HL-60 (cell line): ENCODE measurements at regions not wholly inside any gene's neighbourhood (a gene's known extent, or its start where the extent isn't known, plus 50 kb on each side); places are given as distances from the start of the nearest gene placed in this dataset.

Source experiments
- DNase-seq, 2 experiments: peaks; one replicate each; pipeline ENCODE4 v3.0.0-alpha.2; 2010 to 2020; ENCODE audit warnings: low read depth in 1 of 2, low spot score in 1 of 2
- H3K27ac ChIP-seq: fragments of 250-450 bp; sonication (Bioruptor Pico); replicated peaks from 2 replicates; pipeline ENCODE4 v1.5.1; 2020; ENCODE audit warnings: mild to moderate bottlenecking, moderate library complexity
- H3K27me3 ChIP-seq: fragments of 250-450 bp; sonication (Bioruptor Pico); 2 replicates; pipeline ENCODE4 v1.5.1; 2021; ENCODE audit warnings: mild to moderate bottlenecking, moderate library complexity; ENCODE audit not compliant: insufficient read depth, poor library complexity, severe bottlenecking
- H3K4me3 ChIP-seq: replicated peaks from 2 replicates; pipeline ENCODE4 v1.5.1; 2011; ENCODE audit warnings: mild to moderate bottlenecking, control low read depth, low read length; ENCODE audit not compliant: insufficient read depth
- CTCF ChIP-seq: IDR thresholded peaks from one replicate; pipeline ENCODE4 v1.5.1; 2011; ENCODE audit warnings: low read length, control low read depth, inconsistent platforms; ENCODE audit not compliant: insufficient read depth
- GABPA ChIP-seq: IDR thresholded peaks from 2 replicates; pipeline ENCODE4 v1.6.1; 2012; ENCODE audit warnings: low read depth
- POLR2AphosphoS5 ChIP-seq: IDR thresholded peaks from 2 replicates; pipeline ENCODE4 v1.6.1; 2012; ENCODE audit warnings: low read depth
- REST ChIP-seq: IDR thresholded peaks from 2 replicates; pipeline ENCODE4 v1.6.1; 2012; ENCODE audit warnings: low read depth; ENCODE audit not compliant: insufficient replicate concordance
- SPI1 ChIP-seq: IDR thresholded peaks from 2 replicates; pipeline ENCODE4 v1.6.1; 2012; ENCODE audit warnings: low read depth, mild to moderate bottlenecking, borderline replicate concordance

GRCh38 chr13:87206708-87207107, 464.5 kb upstream of the SLITRK5 start:
- H3K27me3 ChIP-seq = no peaks in the 10 kb centered on the region
- H3K4me3 ChIP-seq = no peak overlapping the region
- H3K27ac ChIP-seq = no peak overlapping the region
- TF ChIP-seq POLR2AphosphoS5 (no peak), REST (no peak), CTCF (no peak), SPI1 (no peak), GABPA (no peak)
- DNase-seq = no peak

DNA sequence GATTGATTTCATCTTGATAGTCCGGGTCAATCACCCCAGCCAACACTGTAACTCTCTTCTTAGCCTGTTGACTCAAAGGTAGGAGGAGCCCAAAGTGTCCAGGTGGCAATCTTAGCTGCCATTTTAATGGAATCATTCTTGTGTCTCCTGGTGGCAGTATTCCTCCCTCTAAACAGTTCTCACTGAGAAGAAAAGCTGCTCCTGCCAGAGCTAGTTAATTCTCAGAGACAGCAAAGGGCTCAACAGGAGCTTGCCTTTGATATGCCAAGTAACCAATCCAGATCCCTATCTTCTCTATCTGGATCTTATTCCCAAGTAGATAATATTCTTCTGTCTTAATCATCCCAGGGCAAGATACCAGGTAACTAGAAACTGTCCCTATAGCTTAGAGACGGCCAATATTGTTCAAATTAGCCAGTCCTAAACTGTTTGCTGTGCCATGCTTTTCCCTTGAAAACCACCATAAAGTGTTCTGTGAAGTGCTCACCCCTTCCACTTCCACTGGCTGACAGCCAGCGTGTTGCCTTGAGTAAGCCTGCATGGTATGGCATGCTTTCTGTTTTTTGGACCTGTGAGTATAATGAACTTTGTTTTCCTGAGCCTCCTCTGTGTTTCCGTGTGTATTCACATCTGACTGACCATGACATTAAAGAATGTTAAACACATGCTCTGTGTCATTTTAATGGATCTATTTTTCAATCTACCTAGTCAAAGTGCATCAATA, 463.7 kb upstream of the SLITRK5 start:
- no peak for DNase-seq
- no peak for TF ChIP-seq CTCF
- no peak for TF ChIP-seq SPI1
- TF ChIP-seq GABPA = no peak
- TF ChIP-seq REST = no peak
- no peak for TF ChIP-seq POLR2AphosphoS5
- Histone ChIP-seq H3K27ac (no peak overlapping the region), H3K27me3 (no peaks in the 10 kb centered on the region), H3K4me3 (no peak overlapping the region)

GRCh38 chr13:87208636-87209035, 462.5 kb upstream of the SLITRK5 start:
- H3K27me3 ChIP-seq = no peaks in the 10 kb centered on the region
- no peak overlapping the region for H3K4me3 ChIP-seq
- no peak for DNase-seq
- TF ChIP-seq GABPA (no peak), POLR2AphosphoS5 (no peak), REST (no peak), SPI1 (no peak), CTCF (no peak)
- H3K27ac ChIP-seq = no peak overlapping the region
